SH-SY5Y (cell line): ENCODE measurements at regions not wholly inside any gene's neighbourhood (a gene's known extent, or its start where the extent isn't known, plus 50 kb on each side); places are given as distances from the start of the nearest gene placed in this dataset.

Experiments
- GATA2 ChIP-seq: IDR thresholded peaks from 2 replicates; pipeline ENCODE4 v1.6.1; 2011; ENCODE audit warnings: mild to moderate bottlenecking, low read depth, low read length
- GATA3 ChIP-seq: IDR thresholded peaks from 2 replicates; pipeline ENCODE4 v1.6.1; 2011; ENCODE audit warnings: low read depth, mild to moderate bottlenecking, low read length, moderate library complexity

DNA sequence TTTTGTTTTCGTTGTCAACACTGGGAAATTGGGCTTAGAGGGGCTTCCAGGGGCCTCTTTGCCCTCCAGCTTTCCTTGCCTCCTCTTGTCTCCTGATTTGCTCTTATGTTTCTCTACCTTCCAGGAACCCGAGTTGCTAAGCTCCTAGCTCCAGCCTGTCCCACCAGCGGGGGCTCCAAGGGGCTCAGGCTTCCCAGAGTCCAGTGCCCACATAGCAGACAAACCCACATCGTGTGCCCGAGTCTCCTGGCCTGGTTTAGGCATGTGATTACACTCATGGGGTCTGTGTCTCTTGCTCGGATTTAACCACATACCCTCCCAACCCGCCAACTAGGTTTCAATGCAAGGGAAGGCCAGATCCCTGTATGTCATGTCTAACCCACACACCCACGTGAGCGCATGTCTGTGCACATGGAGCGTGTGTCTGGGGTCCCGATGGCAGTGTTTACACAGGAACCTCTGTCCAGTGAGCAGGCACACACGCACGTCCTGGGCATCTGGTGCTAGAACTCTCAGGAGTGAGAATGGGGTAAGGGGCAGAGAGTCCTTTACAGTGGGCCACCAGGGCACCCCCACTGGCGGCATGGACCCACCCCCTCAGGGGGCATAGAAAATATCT lies 76.1 kb upstream of the MED9 start:
- TF ChIP-seq GATA2 (no peak), GATA3 (no peak)
